Type B pancreatic cell (in vitro differentiated cells): ENCODE measurements at regions not wholly inside any gene's neighbourhood (a gene's known extent, or its start where the extent isn't known, plus 50 kb on each side); places are given as distances from the start of the nearest gene placed in this dataset.

Experiments used
- DNase-seq: peaks from one replicate; pipeline ENCODE4 v3.0.0; 2021; ENCODE audit warnings: mixed read lengths; ENCODE audit not compliant: unreplicated experiment; ENCODE audit errors: extremely low spot score
- H3K27ac Mint-ChIP-seq: 2 replicates; pipeline ENCODE4 v1.8.0; 2021; ENCODE audit warnings: mild to moderate bottlenecking, mixed read lengths
- H3K27me3 Mint-ChIP-seq: 2 replicates; pipeline ENCODE4 v1.8.0; 2021; ENCODE audit warnings: mixed read lengths
- H3K36me3 Mint-ChIP-seq: 2 replicates; pipeline ENCODE4 v1.8.0; 2021; ENCODE audit warnings: mixed read lengths
- H3K4me1 Mint-ChIP-seq: one replicate; pipeline ENCODE4 v1.8.0; 2021; ENCODE audit warnings: mixed read lengths; ENCODE audit not compliant: unreplicated experiment
- H3K4me3 Mint-ChIP-seq: 2 replicates; pipeline ENCODE4 v1.8.0; 2021; ENCODE audit warnings: mild to moderate bottlenecking, mixed read lengths
- H3K9me3 Mint-ChIP-seq: 2 replicates; pipeline ENCODE4 v1.8.0; 2021; ENCODE audit warnings: mixed read lengths
- CTCF ChIP-seq: fragments of 200-600 bp; sonication (generic); conservative IDR thresholded peaks from 2 replicates; pipeline ENCODE4 v1.5.0; 2021; ENCODE audit warnings: antibody characterized with exemption, mild to moderate bottlenecking

- TF ChIP-seq CTCF = no peak
- peaks cover 36% of the 10 kb centered on the region for H3K4me1 Mint-ChIP-seq
- no peaks in the 10 kb centered on the region for H3K9me3 Mint-ChIP-seq
- no peak for DNase-seq
- H3K27ac Mint-ChIP-seq = peak overlapping the region; percentile 32
- H3K4me3 Mint-ChIP-seq = peak overlapping the region; percentile 44
- H3K36me3 Mint-ChIP-seq = no peaks in the 10 kb centered on the region
- peaks cover 4% of the 10 kb centered on the region for H3K27me3 Mint-ChIP-seq
Observed at GRCh38 chr6:148271711-148272439, 70.8 kb upstream of the SASH1 start.

GRCh38 chr6:148272597-148272996, 70.0 kb upstream of the SASH1 start:
- TF ChIP-seq CTCF = peak; percentile 40
- Mint-ChIP-seq H3K9me3 (no peaks in the 10 kb centered on the region), H3K27ac (no peak overlapping the region), H3K36me3 (no peaks in the 10 kb centered on the region), H3K4me1 (peaks cover 36% of the 10 kb centered on the region), H3K4me3 (peak overlapping the region; percentile 54), H3K27me3 (peaks cover 4% of the 10 kb centered on the region)
- DNase-seq = no peak

- H3K27ac Mint-ChIP-seq = no peak overlapping the region
- peaks cover 36% of the 10 kb centered on the region for H3K4me1 Mint-ChIP-seq
- no peaks in the 10 kb centered on the region for H3K36me3 Mint-ChIP-seq
- no peak for DNase-seq
- TF ChIP-seq CTCF = no peak
- peaks cover 4% of the 10 kb centered on the region for H3K27me3 Mint-ChIP-seq
- no peaks in the 10 kb centered on the region for H3K9me3 Mint-ChIP-seq
- H3K4me3 Mint-ChIP-seq = no peak overlapping the region
Observed at GRCh38 chr6:148273962-148274752, 68.5 kb upstream of the SASH1 start.

GRCh38 chr6:148274809-148275208, 67.8 kb upstream of the SASH1 start:
- no peak for DNase-seq
- no peak overlapping the region for H3K27ac Mint-ChIP-seq
- H3K36me3 Mint-ChIP-seq = no peaks in the 10 kb centered on the region
- H3K9me3 Mint-ChIP-seq = no peaks in the 10 kb centered on the region
- H3K4me1 Mint-ChIP-seq = peaks cover 35% of the 10 kb centered on the region
- no peak for TF ChIP-seq CTCF
- H3K27me3 Mint-ChIP-seq = peaks cover 4% of the 10 kb centered on the region
- no peak overlapping the region for H3K4me3 Mint-ChIP-seq

- peaks cover 26% of the 10 kb centered on the region for H3K4me1 Mint-ChIP-seq
- no peak for TF ChIP-seq CTCF
- DNase-seq = no peak
- H3K36me3 Mint-ChIP-seq = no peaks in the 10 kb centered on the region
- H3K27ac Mint-ChIP-seq = no peak overlapping the region
- no peaks in the 10 kb centered on the region for H3K27me3 Mint-ChIP-seq
- H3K9me3 Mint-ChIP-seq = peaks cover 5% of the 10 kb centered on the region
- H3K4me3 Mint-ChIP-seq = no peak overlapping the region
Observed at GRCh38 chr6:148285205-148285604, 57.4 kb upstream of the SASH1 start.
